Small intestine (tissue), 7 donors: ENCODE measurements at regions not wholly inside any gene's neighbourhood (a gene's known extent, or its start where the extent isn't known, plus 50 kb on each side); places are given as distances from the start of the nearest gene placed in this dataset.

Experiments used
- DNase-seq, 2 donors: peaks; one replicate each; pipeline versions ENCODE4 v3.0.0 to v3.0.0-alpha.2; 2013
- FAIRE-seq: peaks from 2 replicates; lab custom pipeline; 2012; peaks lifted over from hg19 to GRCh38; lab: Jason Lieb, UNC
- H3K27ac ChIP-seq, 3 donors: one replicate each; pipeline ENCODE4 v1.5.1; 2013; ENCODE audit warnings: low read length in 2 of 3, mild to moderate bottlenecking in 2 of 3, control low read depth in 1 of 3, inconsistent platforms in 1 of 3, low read depth in 1 of 3, moderate library complexity in 1 of 3
- H3K27me3 ChIP-seq, 3 donors: one replicate each; pipeline ENCODE4 v1.6.1; 2013; ENCODE audit warnings: low read length in 3 of 3, inconsistent platforms in 1 of 3; ENCODE audit not compliant: control insufficient read depth in 3 of 3, insufficient read depth in 3 of 3
- H3K36me3 ChIP-seq, 3 donors: one replicate each; pipeline ENCODE4 v1.6.1; 2013; ENCODE audit warnings: low read length in 3 of 3, inconsistent platforms in 1 of 3, low read depth in 1 of 3, mild to moderate bottlenecking in 1 of 3, moderate library complexity in 1 of 3; ENCODE audit not compliant: control insufficient read depth in 3 of 3, insufficient read depth in 2 of 3
- H3K4me1 ChIP-seq, 3 donors: one replicate each; pipeline ENCODE4 v1.6.1; 2013; ENCODE audit warnings: low read length in 2 of 3, inconsistent platforms in 1 of 3, low read depth in 1 of 3, mild to moderate bottlenecking in 1 of 3, moderate library complexity in 1 of 3; ENCODE audit not compliant: control insufficient read depth in 3 of 3, insufficient read depth in 2 of 3
- H3K4me3 ChIP-seq, 3 donors: one replicate each; pipeline ENCODE4 v1.5.1; 2013; ENCODE audit warnings: low read length in 3 of 3, control low read depth in 1 of 3, inconsistent platforms in 1 of 3, low read depth in 1 of 3, mild to moderate bottlenecking in 1 of 3, moderate library complexity in 1 of 3
- H3K9me3 ChIP-seq, 2 donors: one replicate each; pipeline ENCODE4 v1.6.1; 2013; ENCODE audit warnings: low read depth in 1 of 2, low read length in 1 of 2; ENCODE audit not compliant: control insufficient read depth in 2 of 2, insufficient read depth in 1 of 2
- WGBS, 3 donors: extraction: QIAGEN DNeasy Blood & Tissue Kit; methylation state at CpG; one replicate each; pipeline ENCODE4 v1.1.7; 2013; 5-methylcytosine and 5-hydroxymethylcytosine counted together
- donor health status: healthy with polysubstance abuse.
- donor health status: control.
- donor health status: control.
- donor health status: Bipolar disorder and iron deficiency.
- donor health status: healthy.

DNA sequence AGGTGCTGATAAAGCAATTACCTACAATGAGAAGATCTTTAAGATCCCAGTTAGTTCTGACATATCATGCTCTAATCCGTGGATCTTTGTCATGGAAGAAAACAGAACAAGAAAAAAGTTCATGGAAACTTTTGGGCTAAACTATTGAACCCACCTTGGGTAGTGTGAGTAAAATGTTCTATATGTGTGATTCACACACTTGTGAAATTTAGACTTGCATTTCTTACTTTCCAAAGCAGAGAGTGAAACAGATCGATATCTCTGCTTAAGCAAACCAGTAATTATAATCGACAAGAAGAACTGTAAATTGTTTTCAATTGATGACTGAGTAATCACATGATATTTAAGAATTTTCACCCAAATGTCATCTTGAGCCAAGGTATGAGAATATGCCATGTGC, 214.2 kb downstream of the HRH4 start:
- no peak for FAIRE-seq
- 69 to 83% (median 77%) methylated on average over 3 of the region's 3 CpGs for WGBS, 3 donors

DNA sequence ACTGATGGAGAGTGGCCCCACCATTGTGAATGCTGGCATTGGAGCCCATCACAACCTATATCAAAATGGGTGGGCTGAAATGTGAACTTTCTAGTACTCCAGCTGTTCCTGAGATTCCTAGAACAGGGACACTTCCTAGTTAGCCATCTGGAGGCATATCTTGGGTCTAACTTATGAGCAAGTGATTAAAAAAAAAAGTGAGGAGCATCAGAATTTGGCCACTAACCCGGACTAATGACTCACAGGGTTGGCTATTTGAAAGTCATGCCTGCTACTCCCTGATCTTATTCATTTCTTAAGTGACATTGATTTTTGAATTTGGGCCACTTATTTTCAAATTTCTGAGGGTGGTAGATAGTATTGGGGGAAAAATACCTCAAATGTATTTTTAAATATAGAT, 216.6 kb downstream of the HRH4 start:
- FAIRE-seq = no peak
- no peak overlapping the region for H3K27ac ChIP-seq
- no peaks in the 10 kb centered on the region for H3K9me3 ChIP-seq
- no peaks in the 10 kb centered on the region for H3K36me3 ChIP-seq
- no peaks in the 10 kb centered on the region for H3K27me3 ChIP-seq
- no peaks in the 10 kb centered on the region for H3K4me1 ChIP-seq
- DNase-seq = no peak
- H3K4me3 ChIP-seq = no peak overlapping the region
- WGBS, 3 donors = 57 to 71% (median 70%) methylated on average over 1 of the region's 1 CpG

More for the DNA sequence above, 214.2 kb downstream of the HRH4 start:
- Histone ChIP-seq H3K27ac (no peak overlapping the region), H3K27me3 (no peaks in the 10 kb centered on the region), H3K36me3 (no peaks in the 10 kb centered on the region), H3K9me3 (no peaks in the 10 kb centered on the region), H3K4me1 (no peaks in the 10 kb centered on the region), H3K4me3 (no peak overlapping the region)
- DNase-seq = no peak

DNA sequence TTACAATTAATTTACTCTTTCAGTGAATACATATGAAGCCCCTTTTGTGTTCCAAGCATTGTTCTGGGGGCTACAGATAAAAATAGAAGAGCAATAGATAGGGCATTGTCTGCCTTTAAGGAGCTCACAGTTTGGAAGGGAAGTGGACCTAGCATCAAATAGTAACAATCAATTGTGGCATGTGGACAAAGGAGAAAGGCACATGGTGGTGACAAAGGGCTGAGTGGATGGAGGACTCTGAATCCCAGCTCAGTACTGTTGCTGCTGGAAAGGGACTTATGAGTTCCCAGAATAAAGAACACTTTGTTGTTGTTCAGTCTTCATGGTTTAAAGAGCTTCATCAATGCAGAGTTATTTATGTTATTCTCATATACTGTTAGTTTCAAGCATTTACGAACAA, 217.7 kb downstream of the HRH4 start:
- DNase-seq = no peak
- Histone ChIP-seq H3K27me3 (no peaks in the 10 kb centered on the region), H3K36me3 (no peaks in the 10 kb centered on the region), H3K27ac (no peak overlapping the region), H3K4me1 (no peaks in the 10 kb centered on the region), H3K4me3 (no peak overlapping the region), H3K9me3 (no peaks in the 10 kb centered on the region)
- 83 to 91% (median 84%) methylated on average over 1 of the region's 1 CpG for WGBS, 3 donors
- no peak for FAIRE-seq

DNA sequence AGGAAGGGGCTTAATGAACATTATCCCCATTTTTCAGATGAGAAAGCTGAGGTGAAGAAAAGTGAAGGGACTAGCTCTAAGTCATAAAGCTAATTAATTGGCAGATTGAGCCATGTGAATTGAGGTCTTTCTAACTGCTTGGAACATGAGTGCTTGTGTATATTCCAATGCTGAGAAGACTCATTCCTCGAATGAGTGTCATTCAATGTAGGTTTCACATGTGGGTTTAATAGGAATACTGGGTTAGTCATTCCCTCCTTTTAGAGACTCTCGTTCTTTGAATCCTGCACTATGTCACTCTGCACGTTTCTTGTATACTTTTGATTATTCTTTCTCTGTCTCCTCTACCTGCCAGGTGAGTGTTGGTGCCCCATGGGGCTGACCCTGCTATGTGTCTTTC, 218.2 kb downstream of the HRH4 start:
- Histone ChIP-seq H3K4me1 (no peaks in the 10 kb centered on the region), H3K27ac (no peak overlapping the region), H3K36me3 (no peaks in the 10 kb centered on the region), H3K9me3 (no peaks in the 10 kb centered on the region), H3K27me3 (no peaks in the 10 kb centered on the region), H3K4me3 (no peak overlapping the region)
- DNase-seq = no peak
- WGBS, 3 donors = 64 to 76% (median 74%) methylated on average over 3 of the region's 3 CpGs
- no peak for FAIRE-seq

DNA sequence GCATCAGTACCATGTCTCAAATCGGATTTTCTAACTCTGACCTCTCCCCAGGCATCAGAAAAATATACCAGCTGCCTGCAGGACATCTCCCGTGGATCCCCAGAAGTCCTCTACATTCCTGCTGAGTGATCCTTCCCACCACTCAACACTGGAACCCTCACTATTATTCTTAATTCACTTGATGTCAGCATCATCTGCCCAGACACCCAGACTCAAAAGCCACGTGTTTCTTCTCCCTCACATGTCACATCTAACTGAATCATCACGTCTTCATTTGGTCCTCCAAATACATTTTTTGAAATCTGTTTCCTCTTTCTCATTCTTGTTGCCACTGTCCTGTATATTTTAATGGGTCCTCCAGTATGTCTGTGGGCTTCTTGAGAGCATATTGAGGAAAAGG, 218.6 kb downstream of the HRH4 start:
- H3K36me3 ChIP-seq = no peaks in the 10 kb centered on the region
- no peaks in the 10 kb centered on the region for H3K27me3 ChIP-seq
- H3K27ac ChIP-seq = no peak overlapping the region
- no peak for FAIRE-seq
- no peak overlapping the region for H3K4me3 ChIP-seq
- no peaks in the 10 kb centered on the region for H3K9me3 ChIP-seq
- DNase-seq = no peak
- no peaks in the 10 kb centered on the region for H3K4me1 ChIP-seq
- 47 to 64% (median 51%) methylated on average over 4 of the region's 4 CpGs for WGBS, 3 donors

DNA sequence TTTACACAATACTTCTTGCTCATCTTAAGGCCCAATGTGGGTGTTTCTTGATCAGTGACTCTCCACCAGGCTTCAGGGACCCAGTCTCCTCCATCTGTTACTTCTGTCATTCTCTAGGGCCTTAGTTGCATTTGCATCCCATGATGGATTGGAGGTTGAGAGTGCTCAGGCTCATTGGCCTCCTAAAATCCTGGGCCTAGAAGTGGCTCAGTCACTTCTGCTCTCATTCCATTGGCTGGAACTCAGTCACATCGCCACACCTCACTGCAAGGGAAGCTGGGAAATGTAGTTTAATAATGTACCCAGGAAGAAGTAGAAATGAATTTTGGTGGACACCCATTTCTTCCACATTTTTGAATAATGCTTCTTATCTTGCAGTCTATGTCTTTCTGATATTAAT, 223.5 kb downstream of the HRH4 start:
- Histone ChIP-seq H3K4me3 (no peak overlapping the region), H3K9me3 (no peaks in the 10 kb centered on the region), H3K4me1 (no peaks in the 10 kb centered on the region), H3K27ac (no peak overlapping the region), H3K36me3 (no peaks in the 10 kb centered on the region), H3K27me3 (peaks cover 0 to 2% (median 0%) of the 10 kb centered on the region in 3 donors)
- DNase-seq (no peak), FAIRE-seq (no peak)
- WGBS, 3 donors = 71 to 86% (median 78%) methylated on average over 1 of the region's 1 CpG

DNA sequence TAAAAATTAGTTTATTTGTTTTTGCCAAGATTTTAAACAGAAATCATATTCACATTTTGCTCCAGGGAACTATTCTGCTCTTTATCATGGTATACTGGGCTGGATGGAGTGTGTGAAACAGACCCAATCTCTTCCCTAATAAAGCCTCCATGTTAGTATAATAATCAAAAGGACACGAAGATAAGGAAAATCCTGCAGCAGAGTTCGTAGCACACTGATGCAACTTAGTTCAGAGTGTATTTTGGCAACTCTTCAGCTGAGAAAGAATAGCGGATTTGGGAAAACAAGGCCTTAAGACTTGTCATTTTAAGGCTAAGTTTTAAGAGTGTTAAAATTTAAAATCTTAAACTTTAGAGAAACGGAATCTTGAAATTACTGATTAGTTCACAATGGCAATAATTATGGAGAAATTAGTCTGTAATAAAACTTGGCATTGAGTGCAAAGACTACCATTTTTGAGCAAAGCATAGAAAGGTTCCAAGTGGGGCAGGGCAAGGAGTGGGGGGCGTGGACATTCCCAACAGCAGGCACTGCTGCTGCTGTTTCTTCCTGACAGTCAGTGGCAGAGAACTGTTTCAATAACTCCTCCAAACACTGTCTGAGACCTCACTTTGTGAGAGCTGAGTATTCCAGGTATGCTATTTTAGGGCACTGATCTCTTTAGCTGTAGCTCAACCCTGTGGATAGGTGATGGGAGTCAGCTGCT, 225.0 kb downstream of the HRH4 start:
- DNase-seq (no peak), FAIRE-seq (no peak)
- Histone ChIP-seq H3K36me3 (no peaks in the 10 kb centered on the region), H3K4me1 (no peaks in the 10 kb centered on the region), H3K27me3 (peaks cover 0 to 5% (median 0%) of the 10 kb centered on the region in 3 donors), H3K4me3 (no peak overlapping the region), H3K27ac (no peak overlapping the region), H3K9me3 (no peaks in the 10 kb centered on the region)
- WGBS, 3 donors = 50 to 62% (median 54%) methylated on average over 5 of the region's 5 CpGs

DNA sequence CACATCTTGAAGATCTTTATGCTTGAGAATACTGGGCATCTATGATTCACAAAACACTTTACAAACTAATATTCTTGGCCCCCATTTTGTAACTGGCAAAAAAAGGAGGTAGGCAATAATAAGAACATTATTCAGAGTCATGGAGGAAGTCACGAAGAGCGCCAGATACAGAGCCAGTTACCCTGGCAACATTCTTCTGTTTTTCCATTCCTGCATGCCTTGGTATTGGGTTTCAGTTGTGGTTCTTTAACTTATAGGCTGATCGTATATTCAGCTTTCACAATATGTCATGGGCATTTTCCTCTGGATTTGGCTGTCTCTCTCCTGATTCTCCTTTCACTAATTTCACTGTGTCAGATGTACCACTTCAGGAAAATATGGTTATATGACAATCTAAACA, 234.7 kb downstream of the HRH4 start:
- FAIRE-seq = no peak
- WGBS, 3 donors = 68 to 87% (median 82%) methylated on average over 3 of the region's 3 CpGs

DNA sequence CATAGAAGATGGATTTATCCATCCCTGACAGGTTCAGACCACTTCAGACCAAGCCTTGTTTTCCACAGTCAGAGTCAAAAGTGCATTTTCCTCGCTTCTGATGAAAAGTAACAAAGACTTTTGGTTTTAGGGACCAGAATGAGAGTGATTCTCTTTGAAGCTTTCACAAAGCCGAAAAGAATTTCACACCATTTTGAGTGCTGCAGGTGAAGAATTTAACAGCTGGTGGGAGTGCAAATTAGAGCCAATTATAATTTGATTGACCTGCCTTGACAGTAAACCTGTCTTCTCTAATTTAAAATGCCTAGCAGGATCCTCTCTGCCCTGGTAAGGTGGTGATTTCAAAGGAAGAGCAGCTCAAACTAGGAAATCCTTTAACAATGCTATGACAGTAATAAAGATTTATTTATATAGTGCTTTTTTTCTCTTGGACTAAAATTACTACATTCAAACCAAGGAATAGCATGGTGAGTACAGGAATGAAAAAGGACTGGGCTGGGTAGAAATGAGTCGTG, 241.6 kb downstream of the HRH4 start:
- no peak overlapping the region for H3K27ac ChIP-seq
- WGBS, 3 donors = 29 to 59% (median 46%) methylated on average over 3 of the region's 3 CpGs
- no peaks in the 10 kb centered on the region for H3K4me1 ChIP-seq
- peaks cover 0 to 9% of the 10 kb centered on the region in 2 donors for H3K9me3 ChIP-seq
- H3K36me3 ChIP-seq = no peaks in the 10 kb centered on the region
- H3K4me3 ChIP-seq = no peak overlapping the region
- DNase-seq (no peak), FAIRE-seq (no peak)
- H3K27me3 ChIP-seq = no peaks in the 10 kb centered on the region

More for the DNA sequence above, 234.7 kb downstream of the HRH4 start:
- H3K27me3 ChIP-seq = no peaks in the 10 kb centered on the region
- DNase-seq = no peak
- H3K27ac ChIP-seq = no peak overlapping the region
- H3K9me3 ChIP-seq = peaks cover 0 to 4% of the 10 kb centered on the region in 2 donors
- no peak overlapping the region for H3K4me3 ChIP-seq
- no peaks in the 10 kb centered on the region for H3K4me1 ChIP-seq
- no peaks in the 10 kb centered on the region for H3K36me3 ChIP-seq
